RWPE2 (cell line): ENCODE measurements at regions not wholly inside any gene's neighbourhood (a gene's known extent, or its start where the extent isn't known, plus 50 kb on each side); places are given as distances from the start of the nearest gene placed in this dataset.

ENCODE experiments used
- ATAC-seq: fragments of 200-7000 bp; cut with Tn5 transposase; 3 replicates; pipeline ENCODE4 v1.9.1; 2021; ENCODE audit warnings: low read depth
- DNase-seq: peaks from one replicate; pipeline ENCODE4 v3.0.0-alpha.2; 2020; ENCODE audit warnings: low spot score
- H3K27ac ChIP-seq: fragments of 450-650 bp; 2 replicates; pipeline ENCODE4 v1.5.1; 2017; ENCODE audit warnings: mild to moderate bottlenecking; ENCODE audit not compliant: poor library complexity, severe bottlenecking
- H3K27me3 ChIP-seq: fragments of 250-450 bp; sonication (Bioruptor Pico); 2 replicates; pipeline ENCODE4 v1.5.1; 2021; ENCODE audit warnings: mild to moderate bottlenecking, moderate library complexity; ENCODE audit not compliant: insufficient read depth, poor library complexity, severe bottlenecking
- H3K36me3 ChIP-seq: fragments of 250-450 bp; sonication (Bioruptor Pico); 2 replicates; pipeline ENCODE4 v1.5.1; 2020; ENCODE audit warnings: low read depth, mild to moderate bottlenecking, moderate library complexity
- H3K4me1 ChIP-seq: fragments of 250-450 bp; sonication (Bioruptor Pico); 2 replicates; pipeline ENCODE4 v1.5.1; 2021; ENCODE audit warnings: mild to moderate bottlenecking, moderate library complexity; ENCODE audit not compliant: insufficient read depth, poor library complexity, severe bottlenecking
- H3K4me3 ChIP-seq: fragments of 250-450 bp; sonication (Bioruptor Pico); 2 replicates; pipeline ENCODE4 v1.5.1; 2021; ENCODE audit warnings: mild to moderate bottlenecking, moderate library complexity; ENCODE audit not compliant: severe bottlenecking
- H3K9me3 ChIP-seq: fragments of 250-450 bp; sonication (Bioruptor Pico); 2 replicates; pipeline ENCODE4 v1.5.1; 2021; ENCODE audit warnings: mild to moderate bottlenecking, moderate library complexity; ENCODE audit not compliant: severe bottlenecking
- CTCF ChIP-seq: fragments of 450-650 bp; IDR thresholded peaks from one replicate; pipeline ENCODE4 v1.5.1; 2017; ENCODE audit warnings: mild to moderate bottlenecking, moderate library complexity; ENCODE audit not compliant: poor library complexity, severe bottlenecking

GRCh38 chr16:13392341-13392740 is 490.9 kb downstream of the SHISA9 start:
- H3K9me3 ChIP-seq, result no peaks in the 10 kb centered on the region
- no peak for TF ChIP-seq CTCF
- no peaks in the 10 kb centered on the region for H3K4me1 ChIP-seq
- no peaks in the 10 kb centered on the region for H3K27me3 ChIP-seq
- H3K36me3 ChIP-seq, result no peaks in the 10 kb centered on the region
- DNase-seq (no peak), ATAC-seq (no peak)
- no peak overlapping the region for H3K27ac ChIP-seq
- H3K4me3 ChIP-seq, result no peak overlapping the region

GRCh38 chr16:13393816-13394215 is 492.4 kb downstream of the SHISA9 start:
- H3K4me1 ChIP-seq, result no peaks in the 10 kb centered on the region
- H3K27ac ChIP-seq, result no peak overlapping the region
- ATAC-seq (no peak), DNase-seq (no peak)
- H3K9me3 ChIP-seq, result no peaks in the 10 kb centered on the region
- no peak for TF ChIP-seq CTCF
- no peaks in the 10 kb centered on the region for H3K27me3 ChIP-seq
- no peak overlapping the region for H3K4me3 ChIP-seq
- no peaks in the 10 kb centered on the region for H3K36me3 ChIP-seq

GRCh38 chr16:13394488-13394887 is 493.1 kb downstream of the SHISA9 start:
- H3K27me3 ChIP-seq, result no peaks in the 10 kb centered on the region
- DNase-seq, result no peak
- no peak for ATAC-seq
- no peaks in the 10 kb centered on the region for H3K36me3 ChIP-seq
- H3K9me3 ChIP-seq, result no peaks in the 10 kb centered on the region
- H3K4me3 ChIP-seq, result no peak overlapping the region
- H3K4me1 ChIP-seq, result no peaks in the 10 kb centered on the region
- no peak overlapping the region for H3K27ac ChIP-seq
- TF ChIP-seq CTCF, result no peak

- no peak for DNase-seq
- TF ChIP-seq CTCF, result no peak
- Histone ChIP-seq H3K27me3 (no peaks in the 10 kb centered on the region), H3K36me3 (no peaks in the 10 kb centered on the region), H3K4me3 (no peak overlapping the region), H3K9me3 (no peaks in the 10 kb centered on the region), H3K4me1 (no peaks in the 10 kb centered on the region), H3K27ac (no peak overlapping the region)
- no peak for ATAC-seq
These were observed 495.7 kb downstream of the SHISA9 start for GRCh38 chr16:13397126-13397525.

- no peaks in the 10 kb centered on the region for H3K36me3 ChIP-seq
- H3K4me1 ChIP-seq, result no peaks in the 10 kb centered on the region
- no peak overlapping the region for H3K4me3 ChIP-seq
- H3K9me3 ChIP-seq, result no peaks in the 10 kb centered on the region
- peak overlapping the region; percentile 5 for H3K27ac ChIP-seq
- DNase-seq (no peak), ATAC-seq (no peak)
- H3K27me3 ChIP-seq, result no peaks in the 10 kb centered on the region
- TF ChIP-seq CTCF, result no peak
These were observed 500.2 kb downstream of the SHISA9 start for GRCh38 chr16:13401641-13402040.
